T-helper 2 cell treated with Interferon-gamma antibody and Interleukin-4, amounts not matched to agents 5 μg/mL and 100 μg/mL, for 36 hours (primary cell): ENCODE measurements at regions not wholly inside any gene's neighbourhood (a gene's known extent, or its start where the extent isn't known, plus 50 kb on each side); places are given as distances from the start of the nearest gene placed in this dataset.

ENCODE experiments used
- DNase-seq: peaks from one replicate; pipeline ENCODE4 v3.0.0; 2021; ENCODE audit warnings: low spot score
- H3K27ac Mint-ChIP-seq: one replicate; pipeline ENCODE4 v1.8.0; 2021; ENCODE audit warnings: mild to moderate bottlenecking, mixed read lengths
- H3K27me3 Mint-ChIP-seq: one replicate; pipeline ENCODE4 v1.8.0; 2021; ENCODE audit warnings: low read depth, mixed read lengths
- H3K36me3 Mint-ChIP-seq: one replicate; pipeline ENCODE4 v1.8.0; 2021; ENCODE audit warnings: low read depth, mixed read lengths
- H3K4me1 Mint-ChIP-seq: one replicate; pipeline ENCODE4 v1.8.0; 2021; ENCODE audit warnings: low read depth, mixed read lengths
- H3K4me3 Mint-ChIP-seq: one replicate; pipeline ENCODE4 v1.8.0; 2022; ENCODE audit warnings: mild to moderate bottlenecking, moderate library complexity, mixed read lengths
- H3K9me3 Mint-ChIP-seq: one replicate; pipeline ENCODE4 v1.8.0; 2021; ENCODE audit warnings: mixed read lengths

- no peaks in the 10 kb centered on the region for H3K27me3 Mint-ChIP-seq
- H3K4me3 Mint-ChIP-seq, result no peak overlapping the region
- H3K36me3 Mint-ChIP-seq, result no peaks in the 10 kb centered on the region
- DNase-seq, result no peak
- peaks cover 17% of the 10 kb centered on the region for H3K9me3 Mint-ChIP-seq
- no peak overlapping the region for H3K27ac Mint-ChIP-seq
- H3K4me1 Mint-ChIP-seq, result no peaks in the 10 kb centered on the region
These were observed 542.8 kb downstream of the DSC3 start for GRCh38 chr18:30499721-30500120.

- no peak overlapping the region for H3K4me3 Mint-ChIP-seq
- no peak overlapping the region for H3K27ac Mint-ChIP-seq
- no peaks in the 10 kb centered on the region for H3K36me3 Mint-ChIP-seq
- H3K4me1 Mint-ChIP-seq, result no peaks in the 10 kb centered on the region
- H3K9me3 Mint-ChIP-seq, result no peaks in the 10 kb centered on the region
- no peaks in the 10 kb centered on the region for H3K27me3 Mint-ChIP-seq
- no peak for DNase-seq
These were observed 549.9 kb downstream of the DSC3 start for GRCh38 chr18:30492552-30493129.

- no peak for DNase-seq
- Mint-ChIP-seq H3K27ac (no peak overlapping the region), H3K4me1 (no peaks in the 10 kb centered on the region), H3K27me3 (no peaks in the 10 kb centered on the region), H3K4me3 (no peak overlapping the region), H3K36me3 (no peaks in the 10 kb centered on the region), H3K9me3 (no peaks in the 10 kb centered on the region)
These were observed 550.6 kb downstream of the DSC3 start for GRCh38 chr18:30491815-30492551.

- H3K27me3 Mint-ChIP-seq, result no peaks in the 10 kb centered on the region
- H3K4me1 Mint-ChIP-seq, result no peaks in the 10 kb centered on the region
- no peak overlapping the region for H3K4me3 Mint-ChIP-seq
- H3K9me3 Mint-ChIP-seq, result peaks cover 5% of the 10 kb centered on the region
- no peak overlapping the region for H3K27ac Mint-ChIP-seq
- no peak for DNase-seq
- no peaks in the 10 kb centered on the region for H3K36me3 Mint-ChIP-seq
These were observed 552.5 kb downstream of the DSC3 start for GRCh38 chr18:30489890-30490643.

GRCh38 chr18:30487962-30488361 lies 554.6 kb downstream of the DSC3 start:
- Mint-ChIP-seq H3K27ac (no peak overlapping the region), H3K36me3 (no peaks in the 10 kb centered on the region), H3K4me1 (no peaks in the 10 kb centered on the region), H3K9me3 (peaks cover 10% of the 10 kb centered on the region), H3K27me3 (no peaks in the 10 kb centered on the region), H3K4me3 (no peak overlapping the region)
- DNase-seq, result no peak

- H3K27ac Mint-ChIP-seq, result no peak overlapping the region
- H3K4me3 Mint-ChIP-seq, result no peak overlapping the region
- peaks cover 10% of the 10 kb centered on the region for H3K9me3 Mint-ChIP-seq
- no peaks in the 10 kb centered on the region for H3K27me3 Mint-ChIP-seq
- DNase-seq, result no peak
- H3K4me1 Mint-ChIP-seq, result no peaks in the 10 kb centered on the region
- no peaks in the 10 kb centered on the region for H3K36me3 Mint-ChIP-seq
These were observed 555.7 kb downstream of the DSC3 start for GRCh38 chr18:30486856-30487255.

- H3K9me3 Mint-ChIP-seq, result peaks cover 19% of the 10 kb centered on the region
- no peak overlapping the region for H3K27ac Mint-ChIP-seq
- no peaks in the 10 kb centered on the region for H3K27me3 Mint-ChIP-seq
- H3K36me3 Mint-ChIP-seq, result no peaks in the 10 kb centered on the region
- no peak overlapping the region for H3K4me3 Mint-ChIP-seq
- no peaks in the 10 kb centered on the region for H3K4me1 Mint-ChIP-seq
- no peak for DNase-seq
These were observed 557.5 kb downstream of the DSC3 start for GRCh38 chr18:30485078-30485477.

GRCh38 chr18:30481871-30482270 lies 560.7 kb downstream of the DSC3 start:
- no peaks in the 10 kb centered on the region for H3K4me1 Mint-ChIP-seq
- H3K9me3 Mint-ChIP-seq, result peaks cover 24% of the 10 kb centered on the region
- no peak for DNase-seq
- H3K36me3 Mint-ChIP-seq, result no peaks in the 10 kb centered on the region
- H3K27ac Mint-ChIP-seq, result no peak overlapping the region
- H3K27me3 Mint-ChIP-seq, result no peaks in the 10 kb centered on the region
- H3K4me3 Mint-ChIP-seq, result no peak overlapping the region

- H3K4me3 Mint-ChIP-seq, result no peak overlapping the region
- H3K27ac Mint-ChIP-seq, result no peak overlapping the region
- H3K27me3 Mint-ChIP-seq, result no peaks in the 10 kb centered on the region
- no peaks in the 10 kb centered on the region for H3K36me3 Mint-ChIP-seq
- no peaks in the 10 kb centered on the region for H3K4me1 Mint-ChIP-seq
- peaks cover 31% of the 10 kb centered on the region for H3K9me3 Mint-ChIP-seq
- no peak for DNase-seq
These were observed 573.5 kb downstream of the DSC3 start for GRCh38 chr18:30469091-30469490.

- no peak for DNase-seq
- peaks cover 31% of the 10 kb centered on the region for H3K9me3 Mint-ChIP-seq
- no peak overlapping the region for H3K27ac Mint-ChIP-seq
- no peak overlapping the region for H3K4me3 Mint-ChIP-seq
- H3K27me3 Mint-ChIP-seq, result no peaks in the 10 kb centered on the region
- no peaks in the 10 kb centered on the region for H3K36me3 Mint-ChIP-seq
- no peaks in the 10 kb centered on the region for H3K4me1 Mint-ChIP-seq
These were observed 577.4 kb downstream of the DSC3 start for GRCh38 chr18:30465096-30465495.

- no peaks in the 10 kb centered on the region for H3K36me3 Mint-ChIP-seq
- no peak for DNase-seq
- H3K4me1 Mint-ChIP-seq, result no peaks in the 10 kb centered on the region
- peaks cover 21% of the 10 kb centered on the region for H3K9me3 Mint-ChIP-seq
- H3K27me3 Mint-ChIP-seq, result no peaks in the 10 kb centered on the region
- H3K4me3 Mint-ChIP-seq, result no peak overlapping the region
- H3K27ac Mint-ChIP-seq, result no peak overlapping the region
These were observed 585.4 kb downstream of the DSC3 start for GRCh38 chr18:30457156-30457555.

- H3K4me1 Mint-ChIP-seq, result no peaks in the 10 kb centered on the region
- H3K4me3 Mint-ChIP-seq, result no peak overlapping the region
- H3K27ac Mint-ChIP-seq, result no peak overlapping the region
- DNase-seq, result no peak
- H3K36me3 Mint-ChIP-seq, result no peaks in the 10 kb centered on the region
- no peaks in the 10 kb centered on the region for H3K27me3 Mint-ChIP-seq
- H3K9me3 Mint-ChIP-seq, result peaks cover 20% of the 10 kb centered on the region
These were observed 586.8 kb downstream of the DSC3 start for GRCh38 chr18:30455741-30456140.

- H3K27me3 Mint-ChIP-seq, result no peaks in the 10 kb centered on the region
- no peak overlapping the region for H3K27ac Mint-ChIP-seq
- H3K9me3 Mint-ChIP-seq, result peaks cover 16% of the 10 kb centered on the region
- no peaks in the 10 kb centered on the region for H3K4me1 Mint-ChIP-seq
- H3K36me3 Mint-ChIP-seq, result no peaks in the 10 kb centered on the region
- H3K4me3 Mint-ChIP-seq, result no peak overlapping the region
- DNase-seq, result no peak
These were observed 587.6 kb downstream of the DSC3 start for GRCh38 chr18:30454920-30455319.

- no peaks in the 10 kb centered on the region for H3K27me3 Mint-ChIP-seq
- no peak overlapping the region for H3K4me3 Mint-ChIP-seq
- no peaks in the 10 kb centered on the region for H3K36me3 Mint-ChIP-seq
- H3K9me3 Mint-ChIP-seq, result peaks cover 14% of the 10 kb centered on the region
- H3K27ac Mint-ChIP-seq, result no peak overlapping the region
- H3K4me1 Mint-ChIP-seq, result no peaks in the 10 kb centered on the region
- DNase-seq, result no peak
These were observed 590.6 kb downstream of the DSC3 start for GRCh38 chr18:30451981-30452380.
